8988T (cell line): ENCODE measurements at regions not wholly inside any gene's neighbourhood (a gene's known extent, or its start where the extent isn't known, plus 50 kb on each side); places are given as distances from the start of the nearest gene placed in this dataset.

Experiments
- DNase-seq: peaks from one replicate; pipeline ENCODE4 v3.0.0; 2011

GRCh38 chr12:19834592-19834991, 395.3 kb downstream of the AEBP2 start:
- no peak for DNase-seq

- DNase-seq, result no peak
Measured at GRCh38 chr12:19836056-19836455, 396.8 kb downstream of the AEBP2 start.

- DNase-seq, result no peak
Measured at GRCh38 chr12:19836456-19836855, 397.2 kb downstream of the AEBP2 start.

GRCh38 chr12:19837543-19837942, 398.3 kb downstream of the AEBP2 start:
- no peak for DNase-seq

GRCh38 chr12:19841451-19841850, 402.2 kb downstream of the AEBP2 start:
- DNase-seq, result no peak

GRCh38 chr12:19842116-19842515, 402.8 kb downstream of the AEBP2 start:
- no peak for DNase-seq

- DNase-seq, result no peak
Measured at GRCh38 chr12:19844224-19844623, 404.9 kb downstream of the AEBP2 start.

GRCh38 chr12:19846574-19846973, 407.3 kb downstream of the AEBP2 start:
- DNase-seq, result no peak

GRCh38 chr12:19847294-19848059, 408.2 kb downstream of the AEBP2 start:
- DNase-seq, result no peak

GRCh38 chr12:19848421-19848820, 409.1 kb downstream of the AEBP2 start:
- DNase-seq, result no peak

GRCh38 chr12:19849208-19849607, 409.9 kb downstream of the AEBP2 start:
- no peak for DNase-seq

GRCh38 chr12:19850346-19851065, 411.2 kb downstream of the AEBP2 start:
- DNase-seq, result no peak

- DNase-seq, result no peak
Measured at GRCh38 chr12:19852100-19852855, 413.0 kb downstream of the AEBP2 start.

- DNase-seq, result no peak
Measured at GRCh38 chr12:19855851-19856250, 416.6 kb downstream of the AEBP2 start.

- no peak for DNase-seq
Measured at GRCh38 chr12:19856389-19856788, 417.1 kb downstream of the AEBP2 start.

- DNase-seq, result no peak
Measured at GRCh38 chr12:19857204-19857603, 417.9 kb downstream of the AEBP2 start.

GRCh38 chr12:19867151-19867550, 427.9 kb downstream of the AEBP2 start:
- no peak for DNase-seq

- no peak for DNase-seq
Measured at GRCh38 chr12:19867970-19868369, 428.7 kb downstream of the AEBP2 start.

GRCh38 chr12:19869413-19869812, 430.1 kb downstream of the AEBP2 start:
- no peak for DNase-seq

- DNase-seq, result no peak
Measured at GRCh38 chr12:19872621-19873540, 433.6 kb downstream of the AEBP2 start.

- no peak for DNase-seq
Measured at GRCh38 chr12:19880076-19880475, 440.8 kb downstream of the AEBP2 start.

GRCh38 chr12:19880721-19881120, 441.4 kb downstream of the AEBP2 start:
- no peak for DNase-seq

GRCh38 chr12:19882346-19882745, 443.1 kb downstream of the AEBP2 start:
- DNase-seq, result no peak
